Effector memory CD8-positive, alpha-beta T cell (primary cell): ENCODE measurements at regions not wholly inside any gene's neighbourhood (a gene's known extent, or its start where the extent isn't known, plus 50 kb on each side); places are given as distances from the start of the nearest gene placed in this dataset.

Experiments used
- ATAC-seq: fragments of 150-1000 bp; cut with Tn5 transposase; replicated peaks from 2 replicates; pipeline ENCODE4 v1.10.0; 2021; ENCODE audit warnings: mild to moderate bottlenecking, moderate library complexity
- DNase-seq, 3 experiments: peaks; one replicate each; pipeline ENCODE4 v3.0.0; 2021
- H3K27ac Mint-ChIP-seq, 2 donors: one replicate each; pipeline ENCODE4 v1.8.0; 2022; ENCODE audit warnings: mild to moderate bottlenecking in 2 of 2, mixed read lengths in 2 of 2, moderate library complexity in 2 of 2
- H3K27me3 Mint-ChIP-seq, 2 donors: one replicate each; pipeline ENCODE4 v1.8.0; 2022; ENCODE audit warnings: mixed read lengths in 2 of 2
- H3K36me3 Mint-ChIP-seq: one replicate; pipeline ENCODE4 v1.8.0; 2022; ENCODE audit warnings: mild to moderate bottlenecking, moderate library complexity, mixed read lengths; ENCODE audit not compliant: insufficient read depth
- H3K4me1 Mint-ChIP-seq, 2 donors: one replicate each; pipeline ENCODE4 v1.8.0; 2022; ENCODE audit warnings: low read depth in 2 of 2, mixed read lengths in 2 of 2
- H3K4me3 Mint-ChIP-seq, 2 donors: one replicate each; pipeline ENCODE4 v1.8.0; 2022; ENCODE audit warnings: mild to moderate bottlenecking in 2 of 2, mixed read lengths in 2 of 2, moderate library complexity in 2 of 2
- H3K9me3 Mint-ChIP-seq, 2 donors: one replicate each; pipeline ENCODE4 v1.8.0; 2022; ENCODE audit warnings: mixed read lengths in 2 of 2

DNA sequence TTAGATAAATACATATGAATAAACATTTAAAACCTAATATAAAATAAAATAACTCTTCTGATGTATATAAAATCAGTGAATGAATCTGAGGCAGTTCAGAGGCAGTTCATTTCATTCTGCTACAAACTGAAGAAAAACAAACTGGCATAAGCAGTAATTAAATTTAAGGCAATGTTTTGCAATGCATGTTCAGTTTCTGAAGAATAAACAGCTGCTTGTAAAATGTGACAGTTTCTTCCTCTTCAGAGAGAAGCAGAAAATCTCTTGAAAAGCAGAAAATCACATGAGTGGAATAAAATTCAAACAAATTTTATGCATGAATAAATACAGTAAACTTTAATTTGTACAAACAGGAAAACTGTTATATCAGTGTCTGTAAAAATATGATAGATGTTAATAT lies 643.7 kb downstream of the KCNT2 start:
- no peaks in the 10 kb centered on the region for H3K4me1 Mint-ChIP-seq
- no peak for DNase-seq
- ATAC-seq, result no peak
- no peak overlapping the region for H3K4me3 Mint-ChIP-seq
- H3K36me3 Mint-ChIP-seq, result no peaks in the 10 kb centered on the region
- peaks cover 0 to 7% of the 10 kb centered on the region in 2 donors for H3K9me3 Mint-ChIP-seq
- H3K27ac Mint-ChIP-seq, result no peak overlapping the region
- H3K27me3 Mint-ChIP-seq, result no peaks in the 10 kb centered on the region

DNA sequence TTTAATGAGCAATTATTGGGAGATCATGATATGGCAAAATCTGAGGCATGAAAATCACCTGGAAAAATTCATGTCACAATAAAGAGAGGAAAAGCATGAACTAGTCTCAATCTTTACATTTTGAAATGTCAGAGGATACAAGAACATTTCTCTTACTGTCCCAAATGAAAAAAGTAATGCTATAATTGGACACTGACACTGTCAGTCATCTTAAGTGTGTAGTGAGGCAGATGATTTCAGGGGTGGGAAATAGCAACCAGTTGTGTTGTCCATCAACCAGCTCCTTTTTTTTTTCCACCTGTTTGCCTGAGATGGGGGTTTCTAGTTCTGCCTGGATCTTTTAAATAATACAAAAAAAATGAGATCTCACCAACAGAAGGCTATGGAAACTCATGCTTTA lies 646.2 kb downstream of the KCNT2 start:
- Mint-ChIP-seq H3K27me3 (no peaks in the 10 kb centered on the region), H3K9me3 (peaks cover 0 to 7% of the 10 kb centered on the region in 2 donors), H3K4me1 (no peaks in the 10 kb centered on the region), H3K36me3 (no peaks in the 10 kb centered on the region), H3K27ac (no peak overlapping the region), H3K4me3 (no peak overlapping the region)
- no peak for ATAC-seq
- DNase-seq, result no peak

DNA sequence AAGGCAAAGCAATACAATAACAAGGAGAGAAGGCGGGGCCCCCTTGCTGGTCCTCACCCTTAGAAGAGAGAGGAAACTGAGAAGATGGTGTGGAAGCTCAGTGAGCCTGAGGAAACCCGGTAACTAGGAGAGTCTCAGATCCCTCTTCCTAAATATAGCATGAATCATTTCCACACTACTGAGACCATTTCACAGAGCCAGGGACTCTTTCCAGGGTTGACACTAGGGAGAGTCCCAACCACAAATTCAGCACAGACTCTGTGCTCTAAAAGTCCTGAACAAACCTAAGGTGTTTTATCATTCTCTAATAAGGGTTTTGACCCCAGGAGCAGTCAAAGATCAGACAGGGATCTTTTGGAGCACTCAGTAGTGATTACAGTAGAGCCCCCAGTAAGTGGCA lies 647.7 kb downstream of the KCNT2 start:
- peaks cover 0 to 6% of the 10 kb centered on the region in 2 donors for H3K9me3 Mint-ChIP-seq
- H3K4me3 Mint-ChIP-seq, result no peak overlapping the region
- no peaks in the 10 kb centered on the region for H3K36me3 Mint-ChIP-seq
- no peaks in the 10 kb centered on the region for H3K27me3 Mint-ChIP-seq
- H3K27ac Mint-ChIP-seq, result no peak overlapping the region
- no peak for DNase-seq
- ATAC-seq, result no peak
- no peaks in the 10 kb centered on the region for H3K4me1 Mint-ChIP-seq

DNA sequence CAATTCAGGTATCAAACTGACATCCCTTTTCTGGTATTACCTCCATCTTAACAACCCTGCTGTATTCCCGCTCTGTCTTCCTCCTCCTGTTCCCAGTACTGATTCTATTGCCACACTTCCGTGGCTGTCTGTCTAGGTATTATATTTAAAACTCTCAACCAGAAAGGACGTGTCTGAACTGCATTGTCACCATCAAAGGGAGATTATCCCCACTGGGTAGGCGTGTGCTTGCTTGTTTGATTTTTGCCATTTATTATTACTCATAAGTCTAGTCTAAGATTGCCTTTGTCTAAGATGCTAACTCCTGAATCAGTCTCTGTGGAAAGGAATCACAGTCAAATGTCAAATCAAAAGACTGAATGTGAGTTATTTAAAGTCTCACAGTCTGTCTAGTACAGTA lies 650.1 kb downstream of the KCNT2 start:
- H3K4me1 Mint-ChIP-seq, result no peaks in the 10 kb centered on the region
- no peak overlapping the region for H3K27ac Mint-ChIP-seq
- no peak for ATAC-seq
- H3K27me3 Mint-ChIP-seq, result no peaks in the 10 kb centered on the region
- no peaks in the 10 kb centered on the region for H3K36me3 Mint-ChIP-seq
- peaks cover 0 to 4% of the 10 kb centered on the region in 2 donors for H3K9me3 Mint-ChIP-seq
- no peak overlapping the region for H3K4me3 Mint-ChIP-seq
- DNase-seq, result no peak

DNA sequence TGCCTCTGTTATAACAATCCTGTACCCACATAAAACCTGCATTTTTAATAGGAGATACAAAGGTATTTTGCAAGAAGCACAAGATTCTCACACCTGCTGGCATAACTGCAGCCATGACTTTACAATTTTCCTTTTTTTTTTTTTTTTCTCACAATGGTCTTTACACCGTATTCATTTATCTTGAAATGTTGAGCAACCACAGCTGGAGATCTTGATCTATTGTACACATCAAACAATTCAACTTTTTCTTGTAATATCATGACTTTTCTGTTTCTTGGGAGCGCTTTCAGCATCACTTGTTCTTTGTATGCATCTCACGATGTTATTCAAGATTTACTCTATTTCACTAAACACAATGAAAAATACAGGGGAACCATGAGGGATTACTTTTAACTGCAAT lies 651.4 kb downstream of the KCNT2 start:
- Mint-ChIP-seq H3K27me3 (no peaks in the 10 kb centered on the region), H3K4me3 (no peak overlapping the region), H3K9me3 (peaks cover 0 to 4% of the 10 kb centered on the region in 2 donors), H3K36me3 (no peaks in the 10 kb centered on the region), H3K27ac (no peak overlapping the region), H3K4me1 (no peaks in the 10 kb centered on the region)
- no peak for ATAC-seq
- no peak for DNase-seq

DNA sequence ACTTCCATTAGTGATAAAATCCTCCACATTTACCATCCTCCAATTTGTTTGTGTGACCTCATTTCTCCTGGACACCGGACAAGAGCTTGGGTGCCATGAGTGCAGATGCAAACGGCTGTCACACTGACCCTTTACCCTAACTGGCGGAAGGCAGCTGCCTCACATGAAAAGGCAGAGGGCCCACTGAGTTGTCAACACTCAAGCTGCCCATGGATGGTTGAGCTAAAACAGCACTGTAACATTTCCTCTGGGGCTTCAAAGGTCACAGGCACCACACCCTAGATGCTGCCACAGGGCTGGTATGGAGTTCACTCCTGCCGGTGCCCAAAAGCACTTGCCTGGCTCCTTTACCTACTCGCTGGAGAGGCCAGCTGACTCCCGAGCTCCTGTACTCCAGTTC lies 653.4 kb downstream of the KCNT2 start:
- H3K27me3 Mint-ChIP-seq, result no peaks in the 10 kb centered on the region
- no peak overlapping the region for H3K27ac Mint-ChIP-seq
- ATAC-seq (no peak), DNase-seq (no peak)
- no peaks in the 10 kb centered on the region for H3K4me1 Mint-ChIP-seq
- no peak overlapping the region for H3K4me3 Mint-ChIP-seq
- H3K9me3 Mint-ChIP-seq, result peaks cover 0 to 2% of the 10 kb centered on the region in 2 donors
- H3K36me3 Mint-ChIP-seq, result no peaks in the 10 kb centered on the region

DNA sequence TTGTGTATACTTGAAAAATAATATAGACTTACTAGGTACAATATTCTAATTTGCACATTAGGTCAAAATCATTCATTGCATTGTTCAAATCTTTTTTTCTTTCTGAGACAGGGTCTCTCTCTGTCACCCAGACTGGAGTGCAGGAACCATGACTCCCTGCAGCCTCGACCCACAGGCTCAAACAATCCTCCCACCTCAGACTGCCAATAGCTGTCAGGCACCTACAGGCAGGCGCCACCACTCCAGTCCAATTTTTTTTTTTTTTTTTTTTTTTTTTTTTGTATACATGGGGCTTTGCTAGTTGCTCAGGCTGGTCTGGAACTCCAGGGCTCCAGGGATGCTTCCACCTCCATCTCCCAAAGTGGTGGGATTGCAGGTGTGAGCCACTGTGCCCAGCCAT lies 656.9 kb downstream of the KCNT2 start:
- H3K9me3 Mint-ChIP-seq, result no peaks in the 10 kb centered on the region
- H3K27me3 Mint-ChIP-seq, result no peaks in the 10 kb centered on the region
- H3K4me1 Mint-ChIP-seq, result no peaks in the 10 kb centered on the region
- DNase-seq, result no peak
- no peak overlapping the region for H3K27ac Mint-ChIP-seq
- ATAC-seq, result no peak
- no peaks in the 10 kb centered on the region for H3K36me3 Mint-ChIP-seq
- no peak overlapping the region for H3K4me3 Mint-ChIP-seq

DNA sequence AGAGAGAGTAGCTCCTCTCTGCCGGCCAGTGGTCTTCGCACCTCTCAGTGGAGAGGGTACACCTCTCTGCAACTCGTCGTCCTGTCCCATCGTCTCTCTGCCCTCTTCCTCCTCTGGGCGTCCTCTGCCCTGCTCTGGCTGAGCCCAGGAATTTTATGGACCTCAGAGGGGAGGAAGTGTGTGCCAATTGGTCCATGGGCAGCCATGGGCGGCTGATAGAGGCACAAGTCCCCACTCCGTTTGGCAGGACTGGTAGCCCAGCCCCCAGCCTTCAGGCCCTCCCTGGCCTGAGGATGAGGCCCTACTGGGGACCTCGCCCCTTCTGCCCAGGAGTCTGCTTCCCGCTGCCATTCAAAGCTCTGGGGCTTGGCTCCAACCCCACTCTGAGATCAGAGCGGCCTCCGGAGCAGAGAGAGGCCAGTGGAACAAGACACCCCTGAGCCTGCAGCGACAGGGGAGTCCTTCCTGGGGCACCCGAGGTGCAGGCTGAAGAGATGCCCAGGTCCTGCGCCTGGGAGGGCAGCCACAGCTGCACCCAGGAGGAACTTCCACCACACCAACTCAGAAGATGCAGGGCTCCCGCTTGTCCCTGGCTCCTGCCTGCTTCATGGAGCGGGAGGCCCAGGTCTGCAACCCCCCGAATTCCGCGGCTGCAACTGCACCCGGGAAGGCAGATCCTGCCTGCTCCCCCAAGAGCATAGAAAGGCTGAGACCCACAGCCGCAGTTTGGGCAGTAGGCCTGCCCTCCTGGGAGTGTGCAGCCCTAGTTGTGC lies 659.9 kb downstream of the KCNT2 start:
- DNase-seq (no peak), ATAC-seq (no peak)
- no peaks in the 10 kb centered on the region for H3K9me3 Mint-ChIP-seq
- no peak overlapping the region for H3K27ac Mint-ChIP-seq
- no peaks in the 10 kb centered on the region for H3K4me1 Mint-ChIP-seq
- H3K4me3 Mint-ChIP-seq, result no peak overlapping the region
- no peaks in the 10 kb centered on the region for H3K27me3 Mint-ChIP-seq
- H3K36me3 Mint-ChIP-seq, result no peaks in the 10 kb centered on the region

DNA sequence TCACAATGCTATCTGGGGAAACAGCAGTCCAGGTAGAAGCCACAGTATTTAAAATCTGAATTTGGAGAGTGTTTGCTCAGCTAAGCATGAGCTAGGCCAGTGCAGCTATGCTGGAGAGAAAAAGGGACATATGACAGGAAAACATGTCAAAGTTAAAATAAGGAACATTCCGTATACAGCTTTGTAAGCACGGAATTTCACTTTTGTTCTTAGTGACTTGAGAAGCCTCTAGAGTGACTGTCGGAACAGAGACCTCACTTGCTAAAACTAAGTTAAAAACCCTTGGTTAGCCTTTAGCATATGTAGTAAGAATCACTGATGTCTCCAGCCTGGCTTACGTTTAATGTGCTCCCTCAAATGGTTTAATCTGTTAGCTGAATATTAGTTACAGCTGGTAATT lies 661.7 kb downstream of the KCNT2 start:
- Mint-ChIP-seq H3K36me3 (no peaks in the 10 kb centered on the region), H3K27me3 (no peaks in the 10 kb centered on the region), H3K4me1 (no peaks in the 10 kb centered on the region), H3K27ac (no peak overlapping the region), H3K4me3 (no peak overlapping the region), H3K9me3 (no peaks in the 10 kb centered on the region)
- DNase-seq, result no peak
- no peak for ATAC-seq

DNA sequence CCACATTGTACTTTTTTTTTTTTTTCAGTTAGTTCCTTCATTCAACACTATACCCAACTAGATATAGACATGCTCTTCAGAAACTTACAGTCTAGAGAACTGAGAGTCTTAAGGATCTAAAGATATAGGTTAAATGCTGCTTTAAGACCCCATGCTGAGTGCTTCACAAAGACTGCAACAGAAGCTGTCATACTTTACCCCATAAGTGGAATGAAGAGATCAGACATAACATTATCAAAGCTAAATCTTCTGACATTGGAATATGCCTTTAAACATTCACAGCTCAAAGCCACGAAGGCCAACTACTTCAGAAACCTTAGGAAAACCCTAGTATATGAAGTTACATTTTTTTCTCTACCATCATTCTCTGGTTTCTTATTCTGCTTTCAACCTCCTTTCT lies 666.4 kb downstream of the KCNT2 start:
- H3K9me3 Mint-ChIP-seq, result peaks cover 0 to 2% of the 10 kb centered on the region in 2 donors
- no peak overlapping the region for H3K4me3 Mint-ChIP-seq
- H3K27ac Mint-ChIP-seq, result no peak overlapping the region
- no peaks in the 10 kb centered on the region for H3K36me3 Mint-ChIP-seq
- DNase-seq, result no peak
- no peaks in the 10 kb centered on the region for H3K4me1 Mint-ChIP-seq
- H3K27me3 Mint-ChIP-seq, result no peaks in the 10 kb centered on the region
- ATAC-seq, result no peak

DNA sequence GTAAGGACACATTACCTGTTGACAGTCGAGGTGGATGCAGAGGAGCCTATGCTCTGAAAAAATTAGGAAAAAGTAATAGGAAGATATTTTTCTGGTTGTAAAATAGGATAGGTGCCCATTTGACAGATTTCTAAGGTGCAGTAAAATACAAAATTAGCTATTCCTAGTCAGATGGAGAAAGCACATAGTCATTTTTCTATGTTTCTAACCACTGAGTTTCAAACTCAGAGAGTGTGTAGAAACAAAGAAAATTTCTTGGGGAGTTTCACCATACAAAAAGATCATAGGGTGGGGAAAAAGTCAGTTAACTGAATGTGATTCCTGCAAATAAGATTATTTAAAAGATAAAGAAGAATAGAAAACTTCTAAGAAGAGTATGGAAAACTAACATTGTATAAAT lies 666.9 kb downstream of the KCNT2 start:
- H3K36me3 Mint-ChIP-seq, result no peaks in the 10 kb centered on the region

DNA sequence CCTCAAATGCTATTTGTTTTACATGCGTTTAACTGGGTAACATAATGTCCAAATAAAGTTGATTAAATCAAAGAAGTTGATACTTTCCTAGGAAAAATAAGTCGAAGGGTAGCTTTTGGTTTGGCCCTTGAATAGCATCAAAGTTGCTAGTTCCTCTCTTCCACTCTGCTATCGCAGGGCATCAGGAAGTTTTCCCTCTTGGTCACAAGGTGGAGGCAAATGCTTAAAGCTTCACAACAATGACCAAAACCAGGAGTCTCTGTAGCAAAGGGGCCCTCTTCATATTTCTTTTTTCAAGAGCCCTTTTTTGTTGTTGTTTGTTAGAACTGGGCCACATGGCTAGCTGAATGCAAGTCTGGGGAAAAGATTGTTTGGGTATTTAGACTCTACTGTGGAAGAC lies 668.4 kb downstream of the KCNT2 start:
- no peaks in the 10 kb centered on the region for H3K36me3 Mint-ChIP-seq
- H3K4me3 Mint-ChIP-seq, result no peak overlapping the region
- H3K27ac Mint-ChIP-seq, result no peak overlapping the region
- DNase-seq, result no peak
- H3K27me3 Mint-ChIP-seq, result no peaks in the 10 kb centered on the region
- ATAC-seq, result no peak
- H3K4me1 Mint-ChIP-seq, result no peaks in the 10 kb centered on the region
- peaks cover 0 to 2% of the 10 kb centered on the region in 2 donors for H3K9me3 Mint-ChIP-seq

More for the DNA sequence above, 666.9 kb downstream of the KCNT2 start:
- Mint-ChIP-seq H3K4me1 (no peaks in the 10 kb centered on the region), H3K4me3 (no peak overlapping the region), H3K9me3 (peaks cover 0 to 2% of the 10 kb centered on the region in 2 donors), H3K27me3 (no peaks in the 10 kb centered on the region), H3K27ac (no peak overlapping the region)
- ATAC-seq (no peak), DNase-seq (no peak)

DNA sequence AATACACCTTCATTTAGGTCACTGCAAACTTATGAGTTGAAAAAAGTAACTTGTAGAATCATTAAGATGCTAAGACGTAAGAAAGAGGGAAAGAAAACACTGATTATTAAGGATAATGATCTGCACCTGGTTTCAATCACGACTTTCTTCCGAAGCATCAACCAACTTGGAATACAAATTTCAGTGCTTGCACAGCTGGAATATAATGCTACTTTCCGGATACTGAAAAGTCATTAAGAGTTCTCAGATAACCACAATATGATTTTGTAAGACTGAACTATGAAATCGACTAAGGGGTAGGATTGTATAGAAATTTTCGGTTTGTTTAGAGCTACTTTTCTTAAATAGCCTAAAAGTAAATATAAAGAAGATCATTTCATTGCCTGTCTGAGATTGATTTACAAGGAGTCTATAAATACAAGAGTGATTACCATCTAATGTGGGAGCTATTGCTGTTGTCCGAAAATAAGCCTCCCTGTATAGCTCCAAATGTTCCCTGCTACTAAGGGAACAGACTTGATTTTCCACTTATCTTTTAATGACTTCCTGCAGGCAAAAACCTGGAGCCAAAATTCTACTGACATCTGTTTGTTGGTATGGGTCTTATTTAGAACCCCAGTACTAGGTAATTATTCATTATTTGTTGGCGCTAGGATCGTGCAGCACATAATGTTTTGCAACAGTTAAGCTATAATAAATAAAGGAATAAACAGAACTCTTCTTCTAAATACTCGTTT lies 673.3 kb downstream of the KCNT2 start:
- DNase-seq, result no peak
- Mint-ChIP-seq H3K9me3 (peaks cover 0 to 6% of the 10 kb centered on the region in 2 donors), H3K27me3 (no peaks in the 10 kb centered on the region), H3K36me3 (no peaks in the 10 kb centered on the region), H3K4me3 (no peak overlapping the region), H3K4me1 (no peaks in the 10 kb centered on the region), H3K27ac (no peak overlapping the region)
- no peak for ATAC-seq

DNA sequence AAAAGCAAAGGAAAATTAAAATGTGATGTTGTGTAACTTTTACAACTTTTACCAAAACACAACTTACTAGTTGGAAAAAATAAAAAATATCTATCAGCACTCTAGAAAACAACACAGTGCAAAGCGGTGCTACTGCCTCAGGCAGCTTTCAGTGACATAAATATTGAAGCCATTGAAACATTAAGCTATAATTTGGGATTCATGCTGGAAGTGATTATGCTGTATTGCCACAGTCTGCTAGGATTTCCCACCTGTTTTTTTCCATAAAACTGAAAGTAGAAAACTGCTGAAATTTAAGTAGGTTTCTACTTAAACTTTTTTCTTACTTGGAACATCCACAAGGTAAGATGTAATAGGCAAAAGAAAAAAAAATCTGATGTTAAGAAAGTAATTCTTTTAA lies 674.4 kb downstream of the KCNT2 start:
- Mint-ChIP-seq H3K27me3 (no peaks in the 10 kb centered on the region), H3K27ac (no peak overlapping the region), H3K36me3 (no peaks in the 10 kb centered on the region), H3K9me3 (peaks cover 0 to 6% of the 10 kb centered on the region in 2 donors), H3K4me3 (no peak overlapping the region), H3K4me1 (no peaks in the 10 kb centered on the region)
- ATAC-seq (no peak), DNase-seq (no peak)
